Fibroblast of lung (primary cell): ENCODE measurements at regions not wholly inside any gene's neighbourhood (a gene's known extent, or its start where the extent isn't known, plus 50 kb on each side); places are given as distances from the start of the nearest gene placed in this dataset.

ENCODE experiments used
- DNase-seq, 2 donors: peaks; one replicate each; pipeline versions ENCODE4 v3.0.0 to v3.0.0-alpha.2; 2010; ENCODE audit warnings: low read depth in 2 of 2
- H2AFZ ChIP-seq: 2 replicates; pipeline ENCODE4 v1.5.1; 2012; ENCODE audit warnings: low read length, control low read depth, inconsistent platforms
- H3K27ac ChIP-seq: 2 replicates; pipeline ENCODE4 v1.5.1; 2011; ENCODE audit warnings: low read length, control low read depth; ENCODE audit not compliant: insufficient read depth
- H3K27me3 ChIP-seq: 2 replicates; pipeline ENCODE4 v1.5.1; 2011; ENCODE audit warnings: mild to moderate bottlenecking, low read length; ENCODE audit not compliant: control insufficient read depth, insufficient read depth
- H3K36me3 ChIP-seq: 2 replicates; pipeline ENCODE4 v1.5.1; 2011; ENCODE audit warnings: low read length; ENCODE audit not compliant: control insufficient read depth, insufficient read depth
- H3K4me1 ChIP-seq: 2 replicates; pipeline ENCODE4 v1.5.1; 2011; ENCODE audit warnings: low read length; ENCODE audit not compliant: control insufficient read depth, insufficient read depth; ENCODE audit errors: extremely low read depth
- H3K4me2 ChIP-seq: 2 replicates; pipeline ENCODE4 v1.5.1; 2011; ENCODE audit warnings: low read length, control low read depth; ENCODE audit not compliant: insufficient read depth; ENCODE audit errors: extremely low read depth
- H3K4me3 ChIP-seq, 4 experiments: fragments of 200-600 bp in 1 of 4; sonication (generic) in 1 of 4; replicated peaks in 1 of 4; 2 replicates each; pipeline ENCODE4 v1.5.1; 2011 to 2016; ENCODE audit warnings: low read length in 4 of 4, low read depth in 3 of 4, mild to moderate bottlenecking in 3 of 4, control low read depth in 2 of 4, inconsistent platforms in 1 of 4, mixed read lengths in 1 of 4; ENCODE audit not compliant: insufficient read depth in 1 of 4; ENCODE audit errors: control extremely low read depth in 1 of 4
- H3K79me2 ChIP-seq: 2 replicates; pipeline ENCODE4 v1.5.1; 2012; ENCODE audit warnings: mild to moderate bottlenecking, low read length, inconsistent platforms; ENCODE audit not compliant: control insufficient read depth, insufficient read depth
- H3K9ac ChIP-seq: 2 replicates; pipeline ENCODE4 v1.5.1; 2011; ENCODE audit warnings: mild to moderate bottlenecking, low read length, control low read depth; ENCODE audit not compliant: insufficient read depth
- H3K9me3 ChIP-seq: 2 replicates; pipeline ENCODE4 v1.5.1; 2012; ENCODE audit warnings: low read depth, low read length; ENCODE audit not compliant: control insufficient read depth, insufficient read depth
- H4K20me1 ChIP-seq: 2 replicates; pipeline ENCODE4 v1.5.1; 2011; ENCODE audit warnings: low read length; ENCODE audit not compliant: control insufficient read depth, insufficient read depth; ENCODE audit errors: extremely low read depth
- EZH2 ChIP-seq: IDR thresholded peaks from 2 replicates; pipeline ENCODE4 v1.5.1; 2012; ENCODE audit warnings: low read length, control low read depth, mild to moderate bottlenecking; ENCODE audit errors: missing control alignments
- TF ChIP-seq, protein P1 (sequence below), 2 donors: IDR thresholded peaks in 1 of 2; conservative IDR thresholded peaks in 1 of 2; 1 replicate in 1 of 2; 2 replicates in 1 of 2; pipeline ENCODE4 v1.5.1; 2011 to 2012; ENCODE audit warnings: low read length in 2 of 2, control low read depth in 1 of 2, inconsistent platforms in 1 of 2, low read depth in 1 of 2, mild to moderate bottlenecking in 1 of 2

DNA sequence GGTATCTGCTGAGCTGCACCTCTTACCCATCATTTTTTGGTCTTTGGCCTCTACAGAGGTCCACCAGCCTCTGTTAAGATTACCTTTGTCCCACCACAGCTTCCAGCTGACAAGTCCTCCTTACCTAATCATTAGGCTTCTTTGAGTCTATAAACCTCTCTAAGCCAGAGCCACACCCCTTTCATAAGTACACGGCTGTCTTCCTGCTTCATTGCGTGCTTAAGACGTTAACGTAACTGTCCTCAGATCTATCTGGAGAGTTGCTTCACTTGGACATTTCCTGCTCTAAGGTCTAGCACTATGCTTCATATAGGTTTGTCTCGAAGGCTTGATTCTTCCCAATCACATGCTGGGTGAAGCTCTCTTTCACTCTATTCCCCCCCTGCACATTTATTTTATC lies 71.0 kb upstream of the CACHD1 start:
- Histone ChIP-seq H3K4me1 (no peaks in the 10 kb centered on the region), H3K4me2 (no peak overlapping the region), H4K20me1 (no peaks in the 10 kb centered on the region), H2AFZ (no peak overlapping the region), H3K27ac (no peak overlapping the region), H3K27me3 (no peaks in the 10 kb centered on the region), H3K4me3 (no peak overlapping the region), H3K79me2 (no peaks in the 10 kb centered on the region), H3K9ac (no peak overlapping the region), H3K9me3 (no peaks in the 10 kb centered on the region), H3K36me3 (no peaks in the 10 kb centered on the region)
- no peak for DNase-seq
- TF ChIP-seq EZH2: no peak
- TF ChIP-seq, protein P1, sequence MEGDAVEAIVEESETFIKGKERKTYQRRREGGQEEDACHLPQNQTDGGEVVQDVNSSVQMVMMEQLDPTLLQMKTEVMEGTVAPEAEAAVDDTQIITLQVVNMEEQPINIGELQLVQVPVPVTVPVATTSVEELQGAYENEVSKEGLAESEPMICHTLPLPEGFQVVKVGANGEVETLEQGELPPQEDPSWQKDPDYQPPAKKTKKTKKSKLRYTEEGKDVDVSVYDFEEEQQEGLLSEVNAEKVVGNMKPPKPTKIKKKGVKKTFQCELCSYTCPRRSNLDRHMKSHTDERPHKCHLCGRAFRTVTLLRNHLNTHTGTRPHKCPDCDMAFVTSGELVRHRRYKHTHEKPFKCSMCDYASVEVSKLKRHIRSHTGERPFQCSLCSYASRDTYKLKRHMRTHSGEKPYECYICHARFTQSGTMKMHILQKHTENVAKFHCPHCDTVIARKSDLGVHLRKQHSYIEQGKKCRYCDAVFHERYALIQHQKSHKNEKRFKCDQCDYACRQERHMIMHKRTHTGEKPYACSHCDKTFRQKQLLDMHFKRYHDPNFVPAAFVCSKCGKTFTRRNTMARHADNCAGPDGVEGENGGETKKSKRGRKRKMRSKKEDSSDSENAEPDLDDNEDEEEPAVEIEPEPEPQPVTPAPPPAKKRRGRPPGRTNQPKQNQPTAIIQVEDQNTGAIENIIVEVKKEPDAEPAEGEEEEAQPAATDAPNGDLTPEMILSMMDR (conservative IDR thresholded peaks at IDR 0.05 in 1 of 2, IDR thresholded peaks at IDR 0.05 in 1 of 2; ENCODE audit: low read depth in 1 of 2, low read length in 2 of 2): no peak

GRCh38 chr1:64401285-64401684 lies 68.6 kb upstream of the CACHD1 start:
- DNase-seq: no peak
- H3K36me3 ChIP-seq: no peaks in the 10 kb centered on the region
- no peak for TF ChIP-seq EZH2
- TF ChIP-seq, protein P1 (conservative IDR thresholded peaks at IDR 0.05 in 1 of 2, IDR thresholded peaks at IDR 0.05 in 1 of 2; ENCODE audit: low read depth in 1 of 2, low read length in 2 of 2): no peak
- no peaks in the 10 kb centered on the region for H3K27me3 ChIP-seq
- no peaks in the 10 kb centered on the region for H4K20me1 ChIP-seq
- H2AFZ ChIP-seq: no peak overlapping the region
- H3K4me2 ChIP-seq: no peak overlapping the region
- no peaks in the 10 kb centered on the region for H3K79me2 ChIP-seq
- H3K4me3 ChIP-seq: no peak overlapping the region
- H3K4me1 ChIP-seq: no peaks in the 10 kb centered on the region
- H3K9ac ChIP-seq: no peak overlapping the region
- H3K9me3 ChIP-seq: no peaks in the 10 kb centered on the region
- H3K27ac ChIP-seq: no peak overlapping the region

GRCh38 chr1:64403331-64403730 lies 66.6 kb upstream of the CACHD1 start:
- Histone ChIP-seq H3K27me3 (no peaks in the 10 kb centered on the region), H3K27ac (no peak overlapping the region), H3K4me2 (no peak overlapping the region), H3K79me2 (no peaks in the 10 kb centered on the region), H4K20me1 (no peaks in the 10 kb centered on the region), H2AFZ (no peak overlapping the region), H3K9me3 (no peaks in the 10 kb centered on the region), H3K36me3 (no peaks in the 10 kb centered on the region), H3K4me1 (no peaks in the 10 kb centered on the region), H3K4me3 (no peak overlapping the region), H3K9ac (no peak overlapping the region)
- peak in 1 of 2 donors; percentile 85 for DNase-seq
- TF ChIP-seq, protein P1 (conservative IDR thresholded peaks at IDR 0.05 in 1 of 2, IDR thresholded peaks at IDR 0.05 in 1 of 2; ENCODE audit: low read depth in 1 of 2, low read length in 2 of 2): no peak
- no peak for TF ChIP-seq EZH2
